Stimulated activated naive CD4-positive, alpha-beta T cell (primary cell): ENCODE measurements at regions not wholly inside any gene's neighbourhood (a gene's known extent, or its start where the extent isn't known, plus 50 kb on each side); places are given as distances from the start of the nearest gene placed in this dataset.
"Not testable (repeated sequence)": the region's sequence is repeated elsewhere in the genome, so short reads cannot be mapped to it uniquely, and the experiment has no call there.

Experiments used
- DNase-seq, 6 experiments: peaks; one replicate each; lab custom pipeline; 2025; lab: John Stamatoyannopoulos, UW

DNA sequence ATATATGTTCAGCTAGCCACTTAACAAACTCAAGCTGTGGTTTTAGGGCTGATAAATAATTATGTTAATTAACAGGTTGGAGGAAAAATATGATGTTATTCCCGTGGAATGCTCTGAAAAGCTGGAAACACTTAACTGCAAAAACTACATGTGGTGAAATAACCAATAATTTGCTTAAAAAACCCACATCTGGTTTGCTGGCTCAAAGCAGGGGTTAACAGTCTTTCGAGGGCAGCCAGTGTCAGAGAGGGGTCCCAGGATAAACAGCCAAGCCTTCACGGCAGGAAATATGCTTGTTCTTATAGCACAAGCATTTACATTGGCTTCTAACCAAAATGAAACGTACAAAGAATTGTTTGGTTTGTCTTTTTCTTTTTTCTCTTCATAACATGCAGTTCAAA, 254.0 kb upstream of the GAS1 start:
- DNase-seq = no peak

GRCh38 chr9:87206064-87206661, 258.9 kb upstream of the GAS1 start:
- DNase-seq = no peak

- not testable (repeated sequence) for DNase-seq
These were observed 263.4 kb upstream of the GAS1 start for GRCh38 chr9:87210658-87211057.

- DNase-seq = no peak
These were observed 264.4 kb upstream of the GAS1 start for GRCh38 chr9:87211669-87212068.

GRCh38 chr9:87212605-87213021, 265.3 kb upstream of the GAS1 start:
- no peak for DNase-seq

GRCh38 chr9:87213948-87214347, 266.6 kb upstream of the GAS1 start:
- no peak for DNase-seq

GRCh38 chr9:87214991-87215390, 267.7 kb upstream of the GAS1 start:
- DNase-seq = no peak

DNA sequence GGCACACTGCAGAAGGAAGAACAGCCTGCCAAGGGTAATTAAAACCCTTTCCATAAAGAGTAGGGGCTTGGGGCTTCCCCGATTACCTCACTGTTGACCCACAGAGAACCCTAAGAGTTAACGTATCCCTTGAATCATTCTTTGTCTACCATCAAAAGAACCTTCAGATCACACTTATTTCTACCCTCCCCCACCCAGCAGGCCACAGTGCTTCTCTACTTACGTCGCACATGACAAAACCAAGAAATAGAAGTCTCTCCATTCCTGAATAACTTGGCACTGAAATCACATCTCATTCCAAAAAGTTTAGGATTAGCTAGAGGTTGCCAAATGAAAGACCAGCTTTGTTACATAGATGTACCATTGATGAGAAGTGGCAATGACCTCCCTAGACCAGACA, 268.7 kb upstream of the GAS1 start:
- no peak for DNase-seq

GRCh38 chr9:87216897-87217455, 269.7 kb upstream of the GAS1 start:
- DNase-seq = no peak

- DNase-seq = no peak
These were observed 274.0 kb upstream of the DAPK1 start for GRCh38 chr9:87223392-87224246.

DNA sequence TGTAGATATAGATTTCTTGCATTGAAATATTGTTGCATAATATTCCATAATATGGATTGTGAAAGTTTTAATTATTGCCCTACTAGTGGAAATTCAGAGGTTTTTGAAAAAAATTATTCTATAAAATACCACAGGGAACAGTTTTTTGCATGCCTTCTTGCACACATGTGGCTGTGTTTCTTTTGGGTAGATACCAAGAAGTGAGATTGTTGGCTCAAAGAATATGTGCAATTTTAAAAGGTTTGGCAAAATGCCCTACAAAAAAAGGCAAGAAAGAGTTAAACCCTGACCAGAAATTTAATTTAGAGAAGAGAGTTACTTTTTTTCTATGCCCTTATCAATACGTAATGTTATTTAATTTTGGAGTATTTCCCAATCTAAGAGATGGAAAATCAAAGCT, 270.8 kb upstream of the DAPK1 start:
- no peak for DNase-seq

- DNase-seq = no peak
These were observed 270.2 kb upstream of the DAPK1 start for GRCh38 chr9:87227456-87227855.

DNA sequence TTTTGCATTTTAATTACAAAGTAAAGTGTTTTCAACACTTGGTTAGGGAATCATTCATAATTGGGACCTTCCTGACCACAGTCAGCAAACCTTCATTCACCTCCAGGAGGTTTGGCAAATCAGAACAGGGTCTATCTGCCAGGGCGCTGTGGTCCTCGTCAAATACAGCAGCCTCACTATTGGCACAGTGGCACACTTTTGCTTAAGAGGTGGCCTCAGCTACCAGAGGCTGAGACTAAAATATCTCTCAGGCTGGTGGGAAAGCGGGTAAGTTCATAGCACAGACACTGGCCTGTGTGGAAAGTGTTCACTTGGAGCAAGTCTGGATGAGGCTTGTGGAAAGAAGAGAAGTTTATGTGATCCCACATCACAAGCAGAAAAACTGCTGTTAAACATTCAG, 268.6 kb upstream of the DAPK1 start:
- DNase-seq = no peak

- DNase-seq = no peak
These were observed 264.2 kb upstream of the DAPK1 start for GRCh38 chr9:87233431-87233830.

- no peak for DNase-seq
These were observed 263.7 kb upstream of the DAPK1 start for GRCh38 chr9:87233899-87234455.

DNA sequence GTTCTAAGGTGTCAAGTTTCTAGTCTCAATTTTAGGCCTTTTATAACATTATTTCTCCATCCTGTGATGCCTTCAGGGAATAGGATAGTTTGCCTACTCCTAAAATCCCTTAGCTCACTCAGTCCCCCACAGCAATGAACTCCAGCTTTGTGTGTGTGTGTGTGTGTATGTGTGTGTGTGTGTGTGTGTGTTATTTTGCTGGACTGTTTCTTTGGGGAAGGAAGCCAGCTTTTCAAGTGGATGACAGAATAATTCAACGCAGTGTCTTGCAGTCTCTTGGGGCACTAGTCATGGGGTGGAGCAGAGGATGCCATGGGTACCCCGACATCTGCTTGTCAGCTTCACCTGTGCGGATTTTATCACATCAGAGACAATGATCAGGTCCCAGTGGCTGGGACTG, 262.8 kb upstream of the DAPK1 start:
- DNase-seq = no peak

GRCh38 chr9:87236546-87236945, 261.1 kb upstream of the DAPK1 start:
- DNase-seq = no peak

DNA sequence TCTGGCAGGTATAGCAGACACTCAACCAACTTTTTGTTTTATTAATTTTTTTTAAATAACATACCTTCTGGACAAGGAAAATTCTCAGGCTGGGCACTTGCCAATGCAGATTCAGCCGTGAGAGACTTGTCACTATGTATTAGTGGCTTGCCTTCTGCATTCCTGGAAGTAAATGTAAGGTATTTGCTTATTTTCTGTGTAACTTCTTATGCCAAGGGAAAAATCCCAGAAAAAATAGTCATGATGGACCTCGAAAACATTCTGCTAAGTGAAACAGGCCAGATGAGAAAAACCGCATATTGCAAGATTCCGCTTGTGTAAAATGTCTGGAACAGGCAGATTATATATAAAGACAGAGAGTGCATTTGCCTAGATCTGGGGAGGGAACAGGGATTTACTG, 260.3 kb upstream of the DAPK1 start:
- no peak for DNase-seq

- no peak for DNase-seq
These were observed 259.1 kb upstream of the DAPK1 start for GRCh38 chr9:87238545-87238944.

- no peak for DNase-seq
These were observed 258.4 kb upstream of the DAPK1 start for GRCh38 chr9:87239312-87239711.

DNA sequence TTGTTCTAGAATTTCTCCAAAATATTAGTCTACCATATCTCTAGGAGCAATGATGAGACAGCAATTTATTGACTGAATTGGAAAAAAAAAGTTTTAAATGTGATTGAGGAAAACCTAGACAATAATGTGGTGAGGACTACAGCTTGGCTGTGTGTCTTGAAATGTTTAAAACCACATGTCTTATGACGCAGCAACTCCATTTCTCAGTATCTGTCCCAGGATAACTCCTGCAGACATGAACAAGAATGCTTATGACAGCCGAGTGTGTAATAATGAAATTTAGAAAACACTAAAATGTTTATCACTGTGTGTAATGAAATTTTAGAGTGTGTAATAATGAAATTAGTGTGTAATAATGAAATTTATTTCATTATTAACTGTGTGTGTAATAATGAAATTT, 254.1 kb upstream of the DAPK1 start:
- no peak for DNase-seq

DNA sequence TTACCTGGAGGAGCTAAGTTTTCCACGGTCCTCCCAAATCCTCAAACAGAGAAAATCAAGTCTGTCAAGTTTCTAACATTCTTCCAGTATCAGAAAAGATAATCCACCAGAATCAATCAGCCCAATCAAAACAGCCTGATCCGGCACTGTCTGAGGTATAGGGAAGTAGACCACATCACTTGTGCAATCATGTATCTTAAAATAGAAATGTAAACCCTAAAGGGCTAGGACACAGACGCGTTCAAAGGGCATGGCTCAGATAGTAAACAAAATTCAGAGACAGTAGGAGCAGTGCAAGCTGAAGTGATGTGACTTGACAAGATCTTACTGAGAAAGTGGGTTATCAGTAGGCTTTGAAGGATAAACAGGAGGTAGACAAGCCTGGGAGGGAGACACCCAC, 252.4 kb upstream of the DAPK1 start:
- no peak for DNase-seq

GRCh38 chr9:87247097-87247496, 250.6 kb upstream of the DAPK1 start:
- DNase-seq = no peak
